OCI-LY7 (cell line): ENCODE measurements at regions not wholly inside any gene's neighbourhood (a gene's known extent, or its start where the extent isn't known, plus 50 kb on each side); places are given as distances from the start of the nearest gene placed in this dataset.

Experiments used
- EZH2phosphoT487 ChIP-seq: fragments of 200-600 bp; sonication (generic); IDR thresholded peaks from 2 replicates; pipeline ENCODE4 v1.6.1; 2018; ENCODE audit warnings: low read depth, borderline replicate concordance, mild to moderate bottlenecking, mixed run types, antibody characterized with exemption, low read length, moderate library complexity, mixed read lengths
- TF ChIP-seq, protein P1 (sequence below): fragments of 200-600 bp; sonication (generic); conservative IDR thresholded peaks from 2 replicates; pipeline ENCODE4 v1.5.1; 2014; ENCODE audit warnings: mild to moderate bottlenecking, antibody characterized with exemption, low read length, moderate library complexity, mixed read lengths

DNA sequence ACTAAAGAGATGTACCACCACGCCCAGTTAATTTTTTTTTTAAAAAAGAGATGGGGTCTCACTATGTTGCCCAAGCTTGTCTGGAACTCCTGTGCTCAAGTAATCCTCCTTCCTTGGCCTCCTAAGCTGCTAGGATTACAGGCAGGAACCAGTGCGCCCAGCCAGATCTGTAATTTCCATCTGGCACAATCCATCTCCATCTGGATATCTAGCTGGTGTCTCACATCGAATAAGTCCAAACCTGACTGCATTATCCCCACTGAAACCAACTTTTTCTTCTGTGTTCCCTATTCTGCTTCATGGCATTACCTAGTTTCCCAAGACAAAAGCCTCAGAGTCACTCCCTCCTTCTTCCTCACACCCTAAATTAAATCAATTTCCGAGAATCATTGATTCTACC is 125.8 kb upstream of the TEX13C start:
- no peak for TF ChIP-seq EZH2phosphoT487
- TF ChIP-seq, protein P1, sequence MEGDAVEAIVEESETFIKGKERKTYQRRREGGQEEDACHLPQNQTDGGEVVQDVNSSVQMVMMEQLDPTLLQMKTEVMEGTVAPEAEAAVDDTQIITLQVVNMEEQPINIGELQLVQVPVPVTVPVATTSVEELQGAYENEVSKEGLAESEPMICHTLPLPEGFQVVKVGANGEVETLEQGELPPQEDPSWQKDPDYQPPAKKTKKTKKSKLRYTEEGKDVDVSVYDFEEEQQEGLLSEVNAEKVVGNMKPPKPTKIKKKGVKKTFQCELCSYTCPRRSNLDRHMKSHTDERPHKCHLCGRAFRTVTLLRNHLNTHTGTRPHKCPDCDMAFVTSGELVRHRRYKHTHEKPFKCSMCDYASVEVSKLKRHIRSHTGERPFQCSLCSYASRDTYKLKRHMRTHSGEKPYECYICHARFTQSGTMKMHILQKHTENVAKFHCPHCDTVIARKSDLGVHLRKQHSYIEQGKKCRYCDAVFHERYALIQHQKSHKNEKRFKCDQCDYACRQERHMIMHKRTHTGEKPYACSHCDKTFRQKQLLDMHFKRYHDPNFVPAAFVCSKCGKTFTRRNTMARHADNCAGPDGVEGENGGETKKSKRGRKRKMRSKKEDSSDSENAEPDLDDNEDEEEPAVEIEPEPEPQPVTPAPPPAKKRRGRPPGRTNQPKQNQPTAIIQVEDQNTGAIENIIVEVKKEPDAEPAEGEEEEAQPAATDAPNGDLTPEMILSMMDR = no peak
